PC-9 (cell line): ENCODE measurements at regions not wholly inside any gene's neighbourhood (a gene's known extent, or its start where the extent isn't known, plus 50 kb on each side); places are given as distances from the start of the nearest gene placed in this dataset.

ENCODE experiments used
- BruUV-seq: library from RNA; stranded (reverse); fragments of 400-500 nt; replicated peaks from 2 replicates; lab custom pipeline; 2021; lab: Mats Ljungman, UMichigan
- CTCF ChIA-PET: fragments of 300-600 bp; sonication (Branson Sonifier 250); formaldehyde crosslinking; loops from one replicate; lab custom pipeline; 2022; ENCODE audit warnings: antibody characterized with exemption; lab: Charles Lee
- POLR2A ChIA-PET: fragments of 300-600 bp; sonication (Branson Sonifier 250); formaldehyde crosslinking; loops from one replicate; lab custom pipeline; 2022; ENCODE audit warnings: antibody characterized with exemption; ENCODE audit not compliant: unreplicated experiment; lab: Charles Lee
- DNase-seq, 2 experiments: peaks; one replicate each; pipeline versions ENCODE4 v3.0.0 to v3.0.0-alpha.2; 2015 to 2022; ENCODE audit warnings: mixed read lengths in 1 of 2
- H2AFZ ChIP-seq: fragments of 200-600 bp; sonication (generic); 2 replicates; pipeline ENCODE4 v1.8.1; 2017; ENCODE audit warnings: antibody characterized with exemption
- H3F3A ChIP-seq: fragments of 200-600 bp; sonication (generic); 2 replicates; pipeline ENCODE4 v1.8.1; 2017; ENCODE audit warnings: antibody characterized with exemption, mild to moderate bottlenecking, low read depth; ENCODE audit not compliant: insufficient read depth
- H3K27ac ChIP-seq: fragments of 200-600 bp; sonication (generic); 2 replicates; pipeline ENCODE4 v1.6.1; 2016; ENCODE audit warnings: mixed run types
- H3K27me3 ChIP-seq: fragments of 200-600 bp; sonication (generic); 2 replicates; pipeline ENCODE4 v1.6.1; 2016; ENCODE audit warnings: low read depth, mixed run types; ENCODE audit not compliant: insufficient read depth
- H3K36me3 ChIP-seq: fragments of 200-600 bp; sonication (generic); 2 replicates; pipeline ENCODE4 v1.6.1; 2016; ENCODE audit warnings: low read depth, mixed run types
- H3K4me1 ChIP-seq: fragments of 200-600 bp; sonication (generic); replicated peaks from 2 replicates; pipeline ENCODE4 v1.6.1; 2016; ENCODE audit warnings: mixed run types; ENCODE audit not compliant: insufficient read depth
- H3K4me2 ChIP-seq: fragments of 200-600 bp; sonication (generic); 2 replicates; pipeline ENCODE4 v1.6.1; 2017; ENCODE audit warnings: mixed run types
- H3K4me3 ChIP-seq: fragments of 200-600 bp; sonication (generic); 2 replicates; pipeline ENCODE4 v1.6.1; 2016; ENCODE audit warnings: mixed run types
- H3K79me2 ChIP-seq: fragments of 200-600 bp; sonication (generic); 2 replicates; pipeline ENCODE4 v1.6.1; 2017; ENCODE audit warnings: low read depth, mixed run types
- H3K9me2 ChIP-seq: fragments of 200-600 bp; sonication (generic); 2 replicates; pipeline ENCODE4 v1.8.1; 2017; ENCODE audit warnings: mild to moderate bottlenecking; ENCODE audit not compliant: insufficient read depth
- H3K9me3 ChIP-seq: fragments of 200-600 bp; sonication (generic); 2 replicates; pipeline ENCODE4 v1.8.1; 2016; ENCODE audit warnings: low read depth; ENCODE audit not compliant: insufficient read depth
- H4K20me1 ChIP-seq: fragments of 200-600 bp; sonication (generic); 2 replicates; pipeline ENCODE4 v1.8.1; 2017; ENCODE audit not compliant: insufficient read depth
- EZH2 ChIP-seq: fragments of 200-600 bp; sonication (generic); IDR thresholded peaks from 2 replicates; pipeline ENCODE4 v1.8.0; 2017; ENCODE audit warnings: antibody characterized with exemption, low read depth
- intact Hi-C: fragments of 100-400 bp; cut with micrococcal nuclease; formaldehyde crosslinking; loops from one replicate; pipeline ENCODE4 v1.10.0; 2022; ENCODE audit not compliant: unreplicated experiment
- TF ChIP-seq, protein P1 (sequence below): fragments of 200-600 bp; sonication (generic); conservative IDR thresholded peaks from 2 replicates; pipeline ENCODE4 v1.6.1; 2017; ENCODE audit warnings: mixed run types, antibody characterized with exemption, mild to moderate bottlenecking, moderate library complexity

DNA sequence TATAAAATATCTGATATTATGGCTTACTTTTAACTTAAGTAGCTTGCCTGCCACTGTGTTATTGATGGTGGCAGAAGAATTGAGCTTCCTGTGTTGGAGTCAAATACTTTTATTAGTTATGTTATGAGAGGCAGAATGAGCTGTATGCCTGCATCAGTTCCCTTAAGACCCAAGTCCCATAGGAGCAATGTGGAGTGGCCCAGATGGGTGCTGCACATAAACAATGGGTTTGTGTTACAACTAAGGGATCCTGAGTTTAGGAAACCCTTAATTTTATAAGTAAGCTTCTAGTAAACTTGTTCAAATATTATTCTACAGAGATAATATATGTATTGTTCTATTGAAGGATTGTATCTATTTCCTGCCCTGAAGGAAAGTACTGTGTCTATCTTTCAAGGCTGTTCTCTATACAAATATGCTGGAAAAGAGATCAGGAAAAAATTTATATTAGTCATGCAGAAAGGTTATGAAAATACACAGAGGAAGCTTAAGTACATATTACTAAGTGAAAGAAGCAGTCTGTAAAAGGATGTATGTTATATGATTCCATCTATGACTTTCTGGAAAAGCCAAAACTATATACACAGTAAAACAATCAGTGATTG is 2018.0 kb upstream of the PCDH20 start:
- no peaks in the 10 kb centered on the region for H3K27me3 ChIP-seq
- H3K4me3 ChIP-seq: no peak overlapping the region
- TF ChIP-seq, protein P1, sequence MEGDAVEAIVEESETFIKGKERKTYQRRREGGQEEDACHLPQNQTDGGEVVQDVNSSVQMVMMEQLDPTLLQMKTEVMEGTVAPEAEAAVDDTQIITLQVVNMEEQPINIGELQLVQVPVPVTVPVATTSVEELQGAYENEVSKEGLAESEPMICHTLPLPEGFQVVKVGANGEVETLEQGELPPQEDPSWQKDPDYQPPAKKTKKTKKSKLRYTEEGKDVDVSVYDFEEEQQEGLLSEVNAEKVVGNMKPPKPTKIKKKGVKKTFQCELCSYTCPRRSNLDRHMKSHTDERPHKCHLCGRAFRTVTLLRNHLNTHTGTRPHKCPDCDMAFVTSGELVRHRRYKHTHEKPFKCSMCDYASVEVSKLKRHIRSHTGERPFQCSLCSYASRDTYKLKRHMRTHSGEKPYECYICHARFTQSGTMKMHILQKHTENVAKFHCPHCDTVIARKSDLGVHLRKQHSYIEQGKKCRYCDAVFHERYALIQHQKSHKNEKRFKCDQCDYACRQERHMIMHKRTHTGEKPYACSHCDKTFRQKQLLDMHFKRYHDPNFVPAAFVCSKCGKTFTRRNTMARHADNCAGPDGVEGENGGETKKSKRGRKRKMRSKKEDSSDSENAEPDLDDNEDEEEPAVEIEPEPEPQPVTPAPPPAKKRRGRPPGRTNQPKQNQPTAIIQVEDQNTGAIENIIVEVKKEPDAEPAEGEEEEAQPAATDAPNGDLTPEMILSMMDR: no peak
- TF ChIP-seq EZH2: no peak
- no peaks in the 10 kb centered on the region for H4K20me1 ChIP-seq
- no peak overlapping the region for H3K4me2 ChIP-seq
- DNase-seq: no peak
- BruUV-seq: no TSS peak
- intact Hi-C loops: no loop called here
- no peaks in the 10 kb centered on the region for H3K79me2 ChIP-seq
- no peak overlapping the region for H2AFZ ChIP-seq
- H3K9me2 ChIP-seq: no peaks in the 10 kb centered on the region
- ChIA-PET CTCF (no interaction called here), POLR2A (no interaction called here)
- H3K9me3 ChIP-seq: no peaks in the 10 kb centered on the region; the same call in 1 of the 2 replicates
- no peaks in the 10 kb centered on the region for H3F3A ChIP-seq
- no peak overlapping the region for H3K27ac ChIP-seq
- no peaks in the 10 kb centered on the region for H3K36me3 ChIP-seq
- no peaks in the 10 kb centered on the region for H3K4me1 ChIP-seq

DNA sequence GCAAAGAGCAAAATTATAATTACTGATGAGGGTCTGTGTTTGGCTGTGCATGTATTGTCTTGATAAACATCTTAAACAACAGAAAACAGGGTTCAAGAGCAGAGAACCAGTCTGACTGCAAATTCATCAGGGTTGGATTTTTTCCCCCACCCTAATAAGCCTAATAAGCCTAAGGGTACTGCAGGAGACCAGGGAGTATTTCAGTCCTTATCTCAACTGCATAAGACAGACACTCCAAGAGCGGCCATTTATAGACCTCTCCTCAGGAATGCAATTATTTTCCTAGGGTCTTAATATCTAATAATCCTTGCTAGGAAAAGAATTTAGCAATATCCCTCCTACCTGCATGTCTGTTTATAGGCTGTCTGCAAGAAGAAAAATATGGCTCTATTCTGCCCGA is 2011.5 kb upstream of the PCDH20 start:
- no peak overlapping the region for H2AFZ ChIP-seq
- H3K27me3 ChIP-seq: no peaks in the 10 kb centered on the region
- H3K36me3 ChIP-seq: no peaks in the 10 kb centered on the region
- no peak overlapping the region for H3K4me2 ChIP-seq
- no peak overlapping the region for H3K4me3 ChIP-seq
- H3K79me2 ChIP-seq: no peaks in the 10 kb centered on the region
- H3K27ac ChIP-seq: no peak overlapping the region
- no peaks in the 10 kb centered on the region for H3K4me1 ChIP-seq
- H3K9me2 ChIP-seq: no peaks in the 10 kb centered on the region
- intact Hi-C loops: no loop called here
- DNase-seq: no peak
- ChIA-PET POLR2A (no interaction called here), CTCF (no interaction called here)
- no TSS peak for BruUV-seq
- H4K20me1 ChIP-seq: no peaks in the 10 kb centered on the region
- no peaks in the 10 kb centered on the region for H3F3A ChIP-seq
- TF ChIP-seq, protein P1: no peak
- TF ChIP-seq EZH2: no peak
- no peaks in the 10 kb centered on the region for H3K9me3 ChIP-seq

DNA sequence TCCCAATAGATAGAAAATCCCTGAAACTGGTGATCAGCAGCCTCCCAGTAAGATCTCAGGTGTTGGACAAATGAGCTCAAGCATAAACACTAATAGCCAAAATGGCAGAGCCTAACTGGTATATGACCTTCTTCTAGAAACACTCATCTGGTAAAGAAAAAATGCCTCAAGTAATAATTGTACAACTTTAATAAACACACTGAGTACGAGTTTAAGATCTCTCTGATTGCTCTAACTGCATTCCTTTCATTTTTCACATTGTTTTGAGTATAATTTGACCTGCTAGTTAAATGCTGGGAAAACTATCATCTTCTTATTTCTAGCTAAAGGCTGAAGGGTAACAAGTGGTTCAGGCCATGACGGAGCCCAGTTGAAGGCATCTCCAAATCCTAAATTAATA is 2009.5 kb upstream of the PCDH20 start:
- no peak overlapping the region for H3K4me3 ChIP-seq
- no peak overlapping the region for H3K4me2 ChIP-seq
- H3K9me3 ChIP-seq: no peaks in the 10 kb centered on the region
- no peaks in the 10 kb centered on the region for H3K9me2 ChIP-seq
- H3K36me3 ChIP-seq: no peaks in the 10 kb centered on the region
- H4K20me1 ChIP-seq: no peaks in the 10 kb centered on the region
- TF ChIP-seq, protein P1: no peak
- TF ChIP-seq EZH2: no peak
- H3F3A ChIP-seq: no peaks in the 10 kb centered on the region
- no peak for DNase-seq
- H3K4me1 ChIP-seq: no peaks in the 10 kb centered on the region
- H2AFZ ChIP-seq: no peak overlapping the region
- BruUV-seq: no TSS peak
- H3K79me2 ChIP-seq: no peaks in the 10 kb centered on the region
- ChIA-PET POLR2A (interaction anchor here (0.6 kb wide), 2 partner anchors 69 to 190 kb away, joined by 3 read pairs; no protein-coding TSS in a partner anchor), CTCF (no interaction called here)
- H3K27ac ChIP-seq: no peak overlapping the region
- H3K27me3 ChIP-seq: no peaks in the 10 kb centered on the region
- intact Hi-C loops: no loop called here
